Keratinocyte (primary cell): ENCODE measurements at regions not wholly inside any gene's neighbourhood (a gene's known extent, or its start where the extent isn't known, plus 50 kb on each side); places are given as distances from the start of the nearest gene placed in this dataset.

ENCODE experiments used
- DNase-seq: peaks from one replicate; pipeline ENCODE4 v3.0.0-alpha.2; 2011; ENCODE audit warnings: low read depth, missing footprints, low spot score
- FAIRE-seq: peaks from 2 replicates; lab custom pipeline; 2011; peaks lifted over from hg19 to GRCh38; lab: Jason Lieb, UNC
- H2AFZ ChIP-seq: 2 replicates; pipeline ENCODE4 v1.6.0; 2012; ENCODE audit warnings: low read length, control low read depth, inconsistent platforms; ENCODE audit not compliant: control insufficient read depth
- H3K27ac ChIP-seq: 2 replicates; pipeline ENCODE4 v1.5.1; 2011; ENCODE audit warnings: low read length; ENCODE audit not compliant: control insufficient read depth, insufficient read depth
- H3K27me3 ChIP-seq: 3 replicates; pipeline ENCODE4 v1.6.0; 2011; ENCODE audit warnings: low read length; ENCODE audit not compliant: control insufficient read depth, insufficient read depth; ENCODE audit errors: extremely low read depth
- H3K36me3 ChIP-seq, 2 experiments: 2 replicates in 1 of 2; 3 replicates in 1 of 2; pipeline ENCODE4 v1.5.1; 2011; ENCODE audit warnings: low read length in 2 of 2, mild to moderate bottlenecking in 1 of 2; ENCODE audit not compliant: control insufficient read depth in 2 of 2, insufficient read depth in 2 of 2; ENCODE audit errors: extremely low read depth in 1 of 2
- H3K4me1 ChIP-seq: 3 replicates; pipeline ENCODE4 v1.5.1; 2011; ENCODE audit warnings: low read length; ENCODE audit not compliant: control insufficient read depth, insufficient read depth; ENCODE audit errors: extremely low read depth
- H3K4me2 ChIP-seq: 3 replicates; pipeline ENCODE4 v1.6.0; 2011; ENCODE audit warnings: low read depth, low read length; ENCODE audit not compliant: control insufficient read depth, insufficient read depth; ENCODE audit errors: extremely low read depth
- H3K4me3 ChIP-seq, 3 experiments: fragments of 200-600 bp in 1 of 3; sonication (generic) in 1 of 3; 2 replicates in 2 of 3; 3 replicates in 1 of 3; pipeline ENCODE4 v1.5.1; 2011 to 2016; ENCODE audit warnings: low read length in 3 of 3, mild to moderate bottlenecking in 3 of 3, control low read depth in 2 of 3, inconsistent platforms in 1 of 3, low read depth in 1 of 3, mixed read lengths in 1 of 3, mixed run types in 1 of 3, moderate library complexity in 1 of 3; ENCODE audit not compliant: control insufficient read depth in 2 of 3, insufficient read depth in 2 of 3; ENCODE audit errors: extremely low read depth in 1 of 3
- H3K79me2 ChIP-seq: 2 replicates; pipeline ENCODE4 v1.6.0; 2012; ENCODE audit warnings: low read length; ENCODE audit not compliant: control insufficient read depth, insufficient read depth
- H3K9ac ChIP-seq: 3 replicates; pipeline ENCODE4 v1.6.0; 2011; ENCODE audit warnings: low read length; ENCODE audit not compliant: control insufficient read depth, insufficient read depth; ENCODE audit errors: extremely low read depth
- H3K9me1 ChIP-seq: 3 replicates; pipeline ENCODE4 v1.6.0; 2011; ENCODE audit warnings: low read length; ENCODE audit not compliant: control insufficient read depth, insufficient read depth; ENCODE audit errors: extremely low read depth
- H3K9me3 ChIP-seq: 2 replicates; pipeline ENCODE4 v1.5.1; 2012; ENCODE audit warnings: low read depth, low read length; ENCODE audit not compliant: control insufficient read depth
- H4K20me1 ChIP-seq: 3 replicates; pipeline ENCODE4 v1.6.0; 2011; ENCODE audit warnings: low read length; ENCODE audit not compliant: control insufficient read depth, insufficient read depth; ENCODE audit errors: extremely low read depth
- CTCF ChIP-seq, 3 experiments: IDR thresholded peaks in 1 of 3; conservative IDR thresholded peaks in 1 of 3; optimal IDR thresholded peaks in 1 of 3; 2 replicates in 2 of 3; 3 replicates in 1 of 3; pipeline versions ENCODE3 to v1.5.1; 2011; ENCODE audit warnings: low read length in 3 of 3, mild to moderate bottlenecking in 3 of 3, moderate library complexity in 2 of 3, control low read depth in 1 of 3, inconsistent platforms in 1 of 3; ENCODE audit not compliant: insufficient read depth in 2 of 3; ENCODE audit errors: extremely low read depth in 1 of 3
- EZH2 ChIP-seq: IDR thresholded peaks from one replicate; pipeline ENCODE4 v1.6.1; 2012; ENCODE audit warnings: inconsistent platforms, mild to moderate bottlenecking, low read length, moderate library complexity
- dilution Hi-C: fragments of 300-500 bp; cut with MboI; formaldehyde crosslinking; loops from one replicate; pipeline ENCODE4 v1.7.0; 2020; ENCODE audit warnings: low sequenced_read_pairs; ENCODE audit not compliant: extremely low pct_ligation_motif_present

GRCh38 chr12:92384571-92384970 lies 238.9 kb upstream of the BTG1 start:
- DNase-seq (no peak), FAIRE-seq (no peak)
- Histone ChIP-seq H3K36me3 (no peaks in the 10 kb centered on the region), H3K4me1 (no peaks in the 10 kb centered on the region), H2AFZ (no peak overlapping the region), H3K79me2 (no peaks in the 10 kb centered on the region), H3K4me2 (no peak overlapping the region), H3K9me1 (no peaks in the 10 kb centered on the region), H3K4me3 (no peak overlapping the region), H3K27me3 (no peaks in the 10 kb centered on the region), H3K9me3 (no peaks in the 10 kb centered on the region), H3K27ac (no peak overlapping the region), H3K9ac (no peak overlapping the region), H4K20me1 (no peaks in the 10 kb centered on the region)
- no peak for TF ChIP-seq EZH2
- TF ChIP-seq CTCF (optimal IDR thresholded peaks at IDR 0.05 in 1 of 3, IDR thresholded peaks at IDR 0.05 in 1 of 3, conservative IDR thresholded peaks at IDR 0.05 in 1 of 3; ENCODE audit: extremely low read depth in 1 of 3, insufficient read depth in 2 of 3, low read length in 3 of 3) = no peak
- dilution Hi-C loops = no loop called here

- TF ChIP-seq CTCF (optimal IDR thresholded peaks at IDR 0.05 in 1 of 3, IDR thresholded peaks at IDR 0.05 in 1 of 3, conservative IDR thresholded peaks at IDR 0.05 in 1 of 3; ENCODE audit: extremely low read depth in 1 of 3, insufficient read depth in 2 of 3, low read length in 3 of 3) (no peak), EZH2 (no peak)
- no peaks in the 10 kb centered on the region for H3K9me1 ChIP-seq
- no peak overlapping the region for H3K9ac ChIP-seq
- no peak overlapping the region for H3K27ac ChIP-seq
- H4K20me1 ChIP-seq = no peaks in the 10 kb centered on the region
- H2AFZ ChIP-seq = no peak overlapping the region
- no peaks in the 10 kb centered on the region for H3K36me3 ChIP-seq
- dilution Hi-C loops = no loop called here
- no peak for DNase-seq
- no peak for FAIRE-seq
- H3K4me2 ChIP-seq = no peak overlapping the region
- H3K79me2 ChIP-seq = no peaks in the 10 kb centered on the region
- no peaks in the 10 kb centered on the region for H3K9me3 ChIP-seq
- H3K4me3 ChIP-seq = no peak overlapping the region
- H3K27me3 ChIP-seq = no peaks in the 10 kb centered on the region
- H3K4me1 ChIP-seq = no peaks in the 10 kb centered on the region
Measured at GRCh38 chr12:92382383-92382878, 236.8 kb upstream of the BTG1 start.
